Muscle layer of colon (tissue), 2 donors: ENCODE measurements at regions not wholly inside any gene's neighbourhood (a gene's known extent, or its start where the extent isn't known, plus 50 kb on each side); places are given as distances from the start of the nearest gene placed in this dataset.

Experiments
- H3K27ac ChIP-seq: one replicate; pipeline ENCODE4 v1.7.0; 2013; ENCODE audit warnings: low read depth, mild to moderate bottlenecking, low read length, moderate library complexity
- H3K27me3 ChIP-seq, 2 donors: one replicate each; pipeline ENCODE4 v1.7.0; 2013; ENCODE audit warnings: low read length in 2 of 2, mild to moderate bottlenecking in 2 of 2; ENCODE audit not compliant: insufficient read depth in 2 of 2, control insufficient read depth in 1 of 2
- H3K36me3 ChIP-seq: one replicate; pipeline ENCODE4 v1.7.0; 2013; ENCODE audit warnings: mild to moderate bottlenecking, low read length; ENCODE audit not compliant: insufficient read depth
- H3K4me1 ChIP-seq: one replicate; pipeline ENCODE4 v1.7.0; 2013; ENCODE audit warnings: mild to moderate bottlenecking, low read length; ENCODE audit not compliant: insufficient read depth
- H3K4me3 ChIP-seq, 2 donors: one replicate each; pipeline ENCODE4 v1.7.0; 2013; ENCODE audit warnings: low read length in 2 of 2, low read depth in 1 of 2, mild to moderate bottlenecking in 1 of 2, moderate library complexity in 1 of 2
- H3K9ac ChIP-seq: one replicate; pipeline ENCODE4 v1.7.0; 2013; ENCODE audit warnings: low read length
- H3K9me3 ChIP-seq: one replicate; pipeline ENCODE4 v1.7.0; 2013; ENCODE audit warnings: mild to moderate bottlenecking, low read length
- donor health status: abdominal sarcoma.
- donor health status: Adenocarcinoma of cecum.

DNA sequence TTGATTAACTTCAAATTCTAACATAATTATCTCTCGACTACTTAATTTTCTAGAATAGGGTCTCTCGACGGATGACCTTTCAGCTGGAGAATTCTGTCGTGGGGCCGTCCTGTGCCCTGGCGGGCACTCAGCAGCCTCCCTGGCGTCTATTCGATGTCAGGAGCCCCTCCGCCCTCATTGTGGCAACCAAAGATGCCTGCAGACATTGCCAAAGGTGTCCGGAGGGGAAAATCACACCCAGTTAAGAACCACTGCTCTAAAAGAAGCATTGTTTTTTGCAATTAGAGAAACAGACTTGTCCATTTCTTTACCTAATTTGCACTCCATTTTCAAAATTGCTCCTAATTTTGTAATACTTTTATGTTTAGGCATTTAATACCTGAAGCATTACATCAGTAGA is 79.2 kb upstream of the ARHGEF7 start:
- Histone ChIP-seq H3K4me3 (no peak overlapping the region), H3K4me1 (no peaks in the 10 kb centered on the region), H3K27me3 (no peaks in the 10 kb centered on the region), H3K27ac (no peak overlapping the region), H3K9ac (no peak overlapping the region), H3K9me3 (no peaks in the 10 kb centered on the region), H3K36me3 (no peaks in the 10 kb centered on the region)

GRCh38 chr13:111034811-111035210 is 80.3 kb upstream of the ARHGEF7 start:
- Histone ChIP-seq H3K27me3 (no peaks in the 10 kb centered on the region), H3K4me3 (no peak overlapping the region), H3K27ac (no peak overlapping the region), H3K9ac (no peak overlapping the region), H3K9me3 (no peaks in the 10 kb centered on the region), H3K4me1 (no peaks in the 10 kb centered on the region), H3K36me3 (no peaks in the 10 kb centered on the region)

DNA sequence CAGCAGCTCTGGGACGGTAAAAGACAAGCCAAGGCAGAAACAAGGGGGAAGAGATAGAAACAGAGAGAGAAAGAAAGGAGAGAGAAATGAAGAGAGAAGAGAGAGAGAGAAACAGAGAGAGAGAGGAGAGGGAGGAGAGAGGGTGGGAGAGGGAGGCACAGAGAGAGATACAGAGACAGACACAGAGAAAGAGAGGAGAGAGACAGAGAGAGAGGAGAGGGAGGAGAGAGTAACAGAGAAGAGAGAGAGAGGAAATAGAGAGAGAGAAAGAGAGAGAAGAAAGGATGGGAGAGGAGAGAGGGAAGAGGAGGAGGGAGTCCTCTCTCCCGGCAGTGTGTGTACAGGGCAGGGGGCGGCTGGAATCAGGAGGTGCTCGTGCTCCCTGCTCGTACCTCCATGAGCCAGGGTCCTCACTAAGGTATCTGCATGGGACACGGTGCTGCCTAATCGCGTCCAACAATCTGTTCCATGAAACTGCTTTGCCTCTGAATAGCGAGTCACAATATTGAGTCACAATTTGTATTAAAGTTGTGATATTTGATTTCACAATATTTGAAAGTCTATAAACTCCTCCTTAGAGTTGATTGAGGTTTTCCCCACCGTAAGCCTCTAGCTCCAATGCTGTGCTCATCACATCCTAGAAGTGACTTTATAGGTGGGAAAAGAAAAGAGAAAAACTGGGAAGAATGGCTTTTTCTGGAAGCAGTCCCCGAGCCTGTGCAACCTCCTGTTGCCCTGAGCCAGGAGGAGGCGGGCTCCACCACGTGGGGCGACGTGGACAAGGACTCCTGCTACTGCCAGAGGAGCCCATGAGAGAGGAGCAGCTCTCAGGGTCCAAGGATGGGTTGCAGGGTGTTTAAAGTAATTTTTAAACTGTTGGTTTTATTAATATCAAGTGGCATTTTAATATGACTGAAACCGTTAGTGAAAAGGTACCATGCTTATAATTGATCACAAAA is 81.7 kb upstream of the ARHGEF7 start:
- H3K27me3 ChIP-seq: no peaks in the 10 kb centered on the region
- no peaks in the 10 kb centered on the region for H3K4me1 ChIP-seq
- no peaks in the 10 kb centered on the region for H3K36me3 ChIP-seq
- H3K4me3 ChIP-seq: no peak overlapping the region
- no peak overlapping the region for H3K9ac ChIP-seq
- no peak overlapping the region for H3K27ac ChIP-seq
- no peaks in the 10 kb centered on the region for H3K9me3 ChIP-seq

DNA sequence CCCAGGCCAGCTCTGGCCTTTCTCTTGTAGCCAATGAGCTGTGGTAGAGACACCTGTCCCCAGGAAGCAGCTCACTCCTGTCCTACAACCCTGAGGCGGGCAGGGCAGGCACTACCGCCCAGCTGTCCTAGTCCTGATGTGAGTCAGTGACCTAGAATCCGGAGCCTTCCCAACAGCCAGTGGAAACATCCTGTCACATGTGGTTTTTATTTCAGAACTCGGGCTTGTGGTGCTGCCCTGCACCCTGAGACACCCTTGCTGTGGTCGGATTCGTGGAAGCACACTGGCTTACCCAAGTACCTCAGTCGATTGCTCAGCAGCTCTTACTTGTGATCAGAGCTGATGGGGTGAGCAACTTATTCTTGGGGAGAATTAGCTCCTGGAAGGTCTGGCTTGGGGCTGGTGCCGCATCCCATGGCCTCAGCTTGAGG is 83.6 kb upstream of the ARHGEF7 start:
- H3K9ac ChIP-seq: no peak overlapping the region

GRCh38 chr13:111029957-111030609 is 85.0 kb upstream of the ARHGEF7 start:
- no peak overlapping the region for H3K9ac ChIP-seq
- H3K36me3 ChIP-seq: no peaks in the 10 kb centered on the region
- no peaks in the 10 kb centered on the region for H3K4me1 ChIP-seq
- H3K4me3 ChIP-seq: no peak overlapping the region
- no peaks in the 10 kb centered on the region for H3K9me3 ChIP-seq
- no peaks in the 10 kb centered on the region for H3K27me3 ChIP-seq
- no peak overlapping the region for H3K27ac ChIP-seq

More for the DNA sequence above, 83.6 kb upstream of the ARHGEF7 start:
- no peak overlapping the region for H3K27ac ChIP-seq
- H3K9me3 ChIP-seq: no peaks in the 10 kb centered on the region
- H3K36me3 ChIP-seq: no peaks in the 10 kb centered on the region
- no peaks in the 10 kb centered on the region for H3K4me1 ChIP-seq
- no peak overlapping the region for H3K4me3 ChIP-seq
- no peaks in the 10 kb centered on the region for H3K27me3 ChIP-seq

GRCh38 chr13:111027458-111028439 is 87.4 kb upstream of the ARHGEF7 start:
- no peaks in the 10 kb centered on the region for H3K36me3 ChIP-seq
- H3K4me3 ChIP-seq: no peak overlapping the region
- H3K4me1 ChIP-seq: no peaks in the 10 kb centered on the region
- H3K27ac ChIP-seq: no peak overlapping the region
- H3K9ac ChIP-seq: no peak overlapping the region
- no peaks in the 10 kb centered on the region for H3K27me3 ChIP-seq
- no peaks in the 10 kb centered on the region for H3K9me3 ChIP-seq

DNA sequence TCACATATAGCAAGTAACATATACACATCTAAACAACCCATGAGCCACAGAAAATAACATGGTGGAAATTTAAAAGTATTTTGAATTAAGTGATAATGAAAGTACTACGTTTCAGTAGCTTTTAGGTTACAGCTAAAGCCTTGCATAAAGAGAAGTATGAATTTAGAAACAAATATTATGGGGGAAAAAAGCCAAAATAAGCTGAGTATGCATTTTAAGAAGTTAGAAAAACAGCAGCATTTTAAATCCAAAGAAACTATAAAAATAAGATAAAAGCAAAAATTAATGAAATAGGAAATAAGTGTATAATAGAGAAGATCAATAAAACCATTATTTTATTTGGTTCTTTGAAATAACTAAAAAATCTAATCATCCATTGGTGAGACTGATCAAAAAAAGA is 89.8 kb upstream of the ARHGEF7 start:
- no peaks in the 10 kb centered on the region for H3K36me3 ChIP-seq
- H3K27ac ChIP-seq: no peak overlapping the region
- no peak overlapping the region for H3K4me3 ChIP-seq
- H3K9me3 ChIP-seq: no peaks in the 10 kb centered on the region
- no peaks in the 10 kb centered on the region for H3K4me1 ChIP-seq
- H3K9ac ChIP-seq: no peak overlapping the region
- no peaks in the 10 kb centered on the region for H3K27me3 ChIP-seq

- Histone ChIP-seq H3K4me1 (no peaks in the 10 kb centered on the region), H3K27ac (no peak overlapping the region), H3K27me3 (no peaks in the 10 kb centered on the region), H3K4me3 (no peak overlapping the region), H3K9me3 (no peaks in the 10 kb centered on the region), H3K9ac (no peak overlapping the region), H3K36me3 (no peaks in the 10 kb centered on the region)
These were observed 92.2 kb upstream of the ARHGEF7 start for GRCh38 chr13:111022886-111023285.

DNA sequence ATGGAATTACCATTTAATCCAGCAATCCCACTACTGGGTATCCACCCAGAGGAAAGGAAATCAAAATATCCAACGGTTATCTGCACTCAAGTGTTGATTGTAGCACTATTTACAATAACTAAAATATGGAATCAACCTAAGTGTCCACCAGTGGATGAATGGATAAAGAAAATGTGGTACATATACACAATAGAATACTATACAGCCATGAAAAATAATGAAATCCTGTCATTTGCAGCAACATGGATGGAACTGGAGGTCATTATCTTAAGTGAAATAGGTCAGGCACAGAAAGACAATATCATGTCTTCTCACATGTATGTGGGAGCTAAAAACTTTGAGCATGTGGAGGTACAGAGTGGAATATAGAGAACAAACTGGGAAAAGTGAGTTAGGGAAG is 92.9 kb upstream of the ARHGEF7 start:
- Histone ChIP-seq H3K9ac (no peak overlapping the region), H3K9me3 (no peaks in the 10 kb centered on the region), H3K4me3 (no peak overlapping the region), H3K36me3 (no peaks in the 10 kb centered on the region), H3K27ac (no peak overlapping the region), H3K4me1 (no peaks in the 10 kb centered on the region), H3K27me3 (no peaks in the 10 kb centered on the region)

DNA sequence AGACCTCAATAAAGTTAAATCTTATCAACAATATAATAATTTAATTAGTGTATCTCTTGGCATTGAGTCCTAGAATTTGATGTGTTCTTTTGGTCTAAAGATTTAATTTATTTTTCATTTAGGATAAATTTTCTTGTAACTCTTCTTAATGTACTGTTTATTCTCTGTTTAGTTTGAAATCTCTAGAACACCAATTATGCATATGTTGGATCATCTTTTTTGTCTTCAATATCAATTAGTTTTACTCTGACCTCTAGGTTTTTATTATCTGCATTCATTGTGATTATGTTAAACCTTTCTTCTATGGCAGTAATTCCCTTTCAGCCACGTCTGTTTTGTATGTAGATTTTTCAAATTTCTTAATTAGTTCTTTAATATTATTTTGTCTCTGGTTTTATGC is 93.8 kb upstream of the ARHGEF7 start:
- Histone ChIP-seq H3K27me3 (no peaks in the 10 kb centered on the region), H3K36me3 (no peaks in the 10 kb centered on the region), H3K27ac (no peak overlapping the region), H3K4me3 (no peak overlapping the region), H3K4me1 (no peaks in the 10 kb centered on the region), H3K9ac (no peak overlapping the region), H3K9me3 (no peaks in the 10 kb centered on the region)

DNA sequence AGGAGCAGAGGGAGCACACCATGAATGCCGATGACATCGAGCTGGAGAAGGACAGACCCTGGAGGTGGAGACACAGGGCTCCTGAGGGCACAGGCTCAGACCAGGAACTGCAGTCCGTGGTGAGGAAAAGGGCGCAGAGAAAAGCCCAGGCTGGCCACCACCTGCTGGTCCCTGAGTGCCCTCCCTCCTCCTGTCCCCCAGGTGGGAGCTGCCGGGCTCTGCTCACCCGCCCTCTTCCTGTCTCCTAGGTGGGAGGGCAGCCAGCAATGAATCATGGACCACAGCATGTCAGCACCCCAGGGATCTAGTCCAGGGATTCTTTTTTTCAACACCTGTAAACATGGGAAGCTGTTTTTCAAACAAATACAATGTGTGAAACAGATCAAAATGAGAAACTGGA is 94.6 kb upstream of the ARHGEF7 start:
- Histone ChIP-seq H3K9ac (no peak overlapping the region), H3K4me3 (no peak overlapping the region), H3K36me3 (no peaks in the 10 kb centered on the region), H3K27me3 (no peaks in the 10 kb centered on the region), H3K27ac (no peak overlapping the region), H3K9me3 (no peaks in the 10 kb centered on the region), H3K4me1 (no peaks in the 10 kb centered on the region)
